CD4-positive, CD25-positive, alpha-beta regulatory T cell (primary cell): ENCODE measurements at regions not wholly inside any gene's neighbourhood (a gene's known extent, or its start where the extent isn't known, plus 50 kb on each side); places are given as distances from the start of the nearest gene placed in this dataset.

Experiments
- ATAC-seq, 2 donors: fragments of 150-1000 bp; cut with Tn5 transposase; one replicate each; pipeline ENCODE4 v1.10.0; 2021; ENCODE audit warnings: low read depth in 2 of 2, moderate number of reproducible peaks in 2 of 2, moderate library complexity in 1 of 2
- DNase-seq, 3 donors: peaks; one replicate each; pipeline versions ENCODE4 v3.0.0 to v3.0.0-alpha.2; 2012 to 2022; ENCODE audit warnings: mixed read lengths in 1 of 3
- H3K27ac ChIP-seq: one replicate; pipeline ENCODE4 v1.7.0; 2013; ENCODE audit warnings: mild to moderate bottlenecking, low read length; ENCODE audit not compliant: insufficient read depth, poor library complexity, severe bottlenecking
- H3K27me3 ChIP-seq: one replicate; pipeline ENCODE4 v1.7.0; 2013; ENCODE audit warnings: low read length; ENCODE audit not compliant: control insufficient read depth, insufficient read depth
- H3K36me3 ChIP-seq: one replicate; pipeline ENCODE4 v1.7.0; 2013; ENCODE audit warnings: mild to moderate bottlenecking, low read length, moderate library complexity; ENCODE audit not compliant: control insufficient read depth, insufficient read depth
- H3K4me1 ChIP-seq: 2 replicates; pipeline ENCODE4 v1.7.0; 2013; ENCODE audit warnings: mild to moderate bottlenecking, low read length; ENCODE audit not compliant: insufficient read depth, control insufficient read depth, poor library complexity, severe bottlenecking
- H3K4me3 ChIP-seq: one replicate; pipeline ENCODE4 v1.7.0; 2013; ENCODE audit warnings: low read depth, mild to moderate bottlenecking, low read length, moderate library complexity
- H3K9me3 ChIP-seq, 2 experiments: 1 replicate in 1 of 2; 2 replicates in 1 of 2; pipeline ENCODE4 v1.7.0; 2013; ENCODE audit warnings: low read length in 2 of 2, mild to moderate bottlenecking in 1 of 2, moderate library complexity in 1 of 2; ENCODE audit not compliant: control insufficient read depth in 2 of 2
- H3K27ac Mint-ChIP-seq, 3 donors: one replicate each; pipeline ENCODE4 v1.8.0; 2020 to 2022; ENCODE audit warnings: mild to moderate bottlenecking in 3 of 3, mixed read lengths in 3 of 3, moderate library complexity in 2 of 3
- H3K27me3 Mint-ChIP-seq: one replicate; pipeline ENCODE4 v1.8.0; 2022; ENCODE audit warnings: mild to moderate bottlenecking, mixed read lengths
- H3K36me3 Mint-ChIP-seq: one replicate; pipeline ENCODE4 v1.8.0; 2020; ENCODE audit warnings: mixed read lengths
- H3K4me1 Mint-ChIP-seq, 4 donors: one replicate each; pipeline ENCODE4 v1.8.0; 2020 to 2022; ENCODE audit warnings: mixed read lengths in 4 of 4, mild to moderate bottlenecking in 1 of 4
- H3K4me3 Mint-ChIP-seq, 4 donors: one replicate each; pipeline ENCODE4 v1.8.0; 2020 to 2022; ENCODE audit warnings: mild to moderate bottlenecking in 4 of 4, mixed read lengths in 4 of 4, moderate library complexity in 3 of 4
- H3K9me3 Mint-ChIP-seq, 7 donors: one replicate each; pipeline ENCODE4 v1.8.0; 2020 to 2022; ENCODE audit warnings: mixed read lengths in 7 of 7, mild to moderate bottlenecking in 3 of 7, moderate library complexity in 2 of 7

- DNase-seq (no peak), ATAC-seq (no peak)
- no peaks in the 10 kb centered on the region for H3K27me3 Mint-ChIP-seq
- H3K27ac Mint-ChIP-seq: no peak overlapping the region
- Histone ChIP-seq H3K27ac (no peak overlapping the region), H3K36me3 (no peaks in the 10 kb centered on the region), H3K4me3 (no peak overlapping the region), H3K27me3 (no peaks in the 10 kb centered on the region), H3K4me1 (no peaks in the 10 kb centered on the region), H3K9me3 (no peaks in the 10 kb centered on the region)
- no peaks in the 10 kb centered on the region for H3K36me3 Mint-ChIP-seq
- H3K4me1 Mint-ChIP-seq: no peaks in the 10 kb centered on the region
- H3K4me3 Mint-ChIP-seq: no peak overlapping the region
- H3K9me3 Mint-ChIP-seq: no peaks in the 10 kb centered on the region
Measured at GRCh38 chr9:30845136-30845535, 1539.3 kb upstream of the ACO1 start.

- DNase-seq (no peak), ATAC-seq (no peak)
- no peak overlapping the region for H3K4me3 Mint-ChIP-seq
- Histone ChIP-seq H3K27me3 (no peaks in the 10 kb centered on the region), H3K9me3 (no peaks in the 10 kb centered on the region), H3K36me3 (no peaks in the 10 kb centered on the region), H3K27ac (no peak overlapping the region), H3K4me3 (no peak overlapping the region), H3K4me1 (no peaks in the 10 kb centered on the region)
- no peaks in the 10 kb centered on the region for H3K27me3 Mint-ChIP-seq
- H3K9me3 Mint-ChIP-seq: no peaks in the 10 kb centered on the region
- no peak overlapping the region for H3K27ac Mint-ChIP-seq
- no peaks in the 10 kb centered on the region for H3K36me3 Mint-ChIP-seq
- no peaks in the 10 kb centered on the region for H3K4me1 Mint-ChIP-seq
Measured at GRCh38 chr9:30846651-30847050, 1537.8 kb upstream of the ACO1 start.

- no peaks in the 10 kb centered on the region for H3K36me3 ChIP-seq
- no peak overlapping the region for H3K4me3 Mint-ChIP-seq
- H3K4me1 Mint-ChIP-seq: no peaks in the 10 kb centered on the region
- H3K27me3 Mint-ChIP-seq: no peaks in the 10 kb centered on the region
- H3K36me3 Mint-ChIP-seq: no peaks in the 10 kb centered on the region
- no peaks in the 10 kb centered on the region for H3K27me3 ChIP-seq
- H3K27ac ChIP-seq: no peak overlapping the region
- H3K4me1 ChIP-seq: no peaks in the 10 kb centered on the region
- no peaks in the 10 kb centered on the region for H3K9me3 ChIP-seq
- peaks cover 0 to 1% (median 0%) of the 10 kb centered on the region in 7 donors for H3K9me3 Mint-ChIP-seq
- DNase-seq (no peak), ATAC-seq (no peak)
- no peak overlapping the region for H3K4me3 ChIP-seq
- H3K27ac Mint-ChIP-seq: no peak overlapping the region
Measured at GRCh38 chr9:30851600-30851999, 1532.8 kb upstream of the ACO1 start.

GRCh38 chr9:30900706-30901105 lies 1483.7 kb upstream of the ACO1 start:
- Mint-ChIP-seq H3K9me3 (no peaks in the 10 kb centered on the region), H3K4me1 (no peaks in the 10 kb centered on the region), H3K36me3 (no peaks in the 10 kb centered on the region), H3K27me3 (no peaks in the 10 kb centered on the region), H3K27ac (no peak overlapping the region), H3K4me3 (no peak overlapping the region)
- H3K9me3 ChIP-seq: no peaks in the 10 kb centered on the region
- H3K4me1 ChIP-seq: no peaks in the 10 kb centered on the region
- H3K27me3 ChIP-seq: no peaks in the 10 kb centered on the region
- ATAC-seq (no peak), DNase-seq (no peak)
- no peak overlapping the region for H3K27ac ChIP-seq
- no peaks in the 10 kb centered on the region for H3K36me3 ChIP-seq
- H3K4me3 ChIP-seq: no peak overlapping the region

GRCh38 chr9:30913331-30913730 lies 1471.1 kb upstream of the ACO1 start:
- H3K4me3 ChIP-seq: no peak overlapping the region
- H3K4me1 ChIP-seq: no peaks in the 10 kb centered on the region
- H3K36me3 ChIP-seq: no peaks in the 10 kb centered on the region
- Mint-ChIP-seq H3K4me1 (no peaks in the 10 kb centered on the region), H3K36me3 (no peaks in the 10 kb centered on the region), H3K9me3 (peaks cover 0 to 3% (median 0%) of the 10 kb centered on the region in 7 donors), H3K4me3 (no peak overlapping the region), H3K27ac (no peak overlapping the region), H3K27me3 (peaks cover 6% of the 10 kb centered on the region)
- DNase-seq (no peak), ATAC-seq (no peak)
- no peak overlapping the region for H3K27ac ChIP-seq
- H3K27me3 ChIP-seq: no peaks in the 10 kb centered on the region
- H3K9me3 ChIP-seq: no peaks in the 10 kb centered on the region

- Mint-ChIP-seq H3K36me3 (no peaks in the 10 kb centered on the region), H3K4me3 (no peak overlapping the region), H3K9me3 (peaks cover 0 to 3% (median 0%) of the 10 kb centered on the region in 7 donors), H3K4me1 (no peaks in the 10 kb centered on the region), H3K27ac (no peak overlapping the region), H3K27me3 (peaks cover 6% of the 10 kb centered on the region)
- Histone ChIP-seq H3K36me3 (no peaks in the 10 kb centered on the region), H3K4me3 (no peak overlapping the region), H3K9me3 (no peaks in the 10 kb centered on the region), H3K27me3 (no peaks in the 10 kb centered on the region), H3K27ac (no peak overlapping the region), H3K4me1 (no peaks in the 10 kb centered on the region)
- DNase-seq: no peak
- no peak for ATAC-seq
Measured at GRCh38 chr9:30915451-30915850, 1469.0 kb upstream of the ACO1 start.

- Mint-ChIP-seq H3K36me3 (no peaks in the 10 kb centered on the region), H3K27me3 (no peaks in the 10 kb centered on the region), H3K9me3 (peaks cover 0 to 1% (median 0%) of the 10 kb centered on the region in 7 donors), H3K4me3 (no peak overlapping the region), H3K27ac (no peak overlapping the region), H3K4me1 (no peaks in the 10 kb centered on the region)
- ATAC-seq (no peak), DNase-seq (no peak)
- Histone ChIP-seq H3K27ac (no peak overlapping the region), H3K4me1 (no peaks in the 10 kb centered on the region), H3K4me3 (no peak overlapping the region), H3K9me3 (no peaks in the 10 kb centered on the region), H3K36me3 (no peaks in the 10 kb centered on the region), H3K27me3 (no peaks in the 10 kb centered on the region)
Measured at GRCh38 chr9:30925126-30925525, 1459.3 kb upstream of the ACO1 start.

GRCh38 chr9:30925635-30926034 lies 1458.8 kb upstream of the ACO1 start:
- no peaks in the 10 kb centered on the region for H3K9me3 ChIP-seq
- no peaks in the 10 kb centered on the region for H3K27me3 ChIP-seq
- DNase-seq: no peak
- no peaks in the 10 kb centered on the region for H3K36me3 Mint-ChIP-seq
- H3K36me3 ChIP-seq: no peaks in the 10 kb centered on the region
- H3K4me1 ChIP-seq: no peaks in the 10 kb centered on the region
- ATAC-seq: no peak
- no peaks in the 10 kb centered on the region for H3K27me3 Mint-ChIP-seq
- H3K9me3 Mint-ChIP-seq: peaks cover 0 to 1% (median 0%) of the 10 kb centered on the region in 7 donors
- H3K4me1 Mint-ChIP-seq: no peaks in the 10 kb centered on the region
- no peak overlapping the region for H3K27ac Mint-ChIP-seq
- no peak overlapping the region for H3K4me3 Mint-ChIP-seq
- H3K4me3 ChIP-seq: no peak overlapping the region
- H3K27ac ChIP-seq: no peak overlapping the region
